GM12878 (cell line): ENCODE measurements at regions not wholly inside any gene's neighbourhood (a gene's known extent, or its start where the extent isn't known, plus 50 kb on each side); places are given as distances from the start of the nearest gene placed in this dataset.

Source experiments
- ASH2L ChIP-seq: fragments of 300-600, 200-600 bp; sonication (generic); IDR thresholded peaks from 2 replicates; pipeline ENCODE4 v1.6.1; 2017; ENCODE audit warnings: low read depth, mild to moderate bottlenecking, borderline replicate concordance
- BHLHE40 ChIP-seq, 2 experiments: fragments of 450-650 bp in 1 of 2; IDR thresholded peaks; 2 replicates each; pipeline ENCODE4 v1.6.1; 2011 to 2017; ENCODE audit warnings: low read depth in 2 of 2, borderline replicate concordance in 1 of 2, improper control_type of control experiment in 1 of 2, low read length in 1 of 2, mild to moderate bottlenecking in 1 of 2
- CEBPB ChIP-seq, 2 experiments: fragments of 150-350 bp in 1 of 2; IDR thresholded peaks; 2 replicates each; pipeline ENCODE4 v1.6.1; 2012 to 2014; ENCODE audit warnings: low read depth in 2 of 2, low read length in 2 of 2, borderline replicate concordance in 1 of 2, inconsistent platforms in 1 of 2
- NBN ChIP-seq: fragments of 450-650 bp; IDR thresholded peaks from 2 replicates; pipeline ENCODE4 v1.6.1; 2016
- PBX3 ChIP-seq: IDR thresholded peaks from 2 replicates; pipeline ENCODE4 v1.6.1; 2011; ENCODE audit warnings: mild to moderate bottlenecking, low read depth, low read length, moderate library complexity; ENCODE audit not compliant: insufficient replicate concordance
- TBL1XR1 ChIP-seq: IDR thresholded peaks from 2 replicates; pipeline ENCODE4 v1.6.1; 2012; ENCODE audit warnings: low read depth, low read length, improper control_type of control experiment
- ZNF207 ChIP-seq: fragments of 450-650 bp; IDR thresholded peaks from 2 replicates; pipeline ENCODE4 v1.6.1; 2014; ENCODE audit warnings: antibody characterized with exemption, mild to moderate bottlenecking, borderline replicate concordance
- ZNF622 ChIP-seq: fragments of 450-650 bp; IDR thresholded peaks from 2 replicates; pipeline ENCODE4 v1.6.1; 2017; ENCODE audit warnings: mild to moderate bottlenecking, inconsistent platforms
- TF ChIP-seq, protein P1 (sequence below): IDR thresholded peaks from 2 replicates; pipeline ENCODE4 v1.6.1; 2012; ENCODE audit warnings: mild to moderate bottlenecking, low read depth, low read length

DNA sequence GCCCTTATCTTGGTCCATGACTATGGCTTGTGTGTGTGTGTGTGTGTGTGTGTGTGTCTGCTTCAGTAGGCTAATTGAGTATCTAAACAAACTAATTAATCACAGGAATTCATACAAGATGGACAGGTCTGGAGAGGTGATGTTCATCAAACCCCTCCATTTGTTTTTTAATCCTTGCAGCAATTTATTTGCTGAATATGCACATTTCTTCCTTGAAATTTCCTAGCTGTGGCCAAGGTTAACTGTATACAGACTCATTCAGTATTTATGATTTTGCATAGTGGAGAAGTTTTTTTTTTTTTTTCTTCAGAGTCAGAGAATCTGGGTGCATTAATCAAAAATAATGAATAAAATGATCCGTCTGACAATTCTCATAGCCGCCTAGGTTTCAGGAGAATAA lies 74.7 kb upstream of the TSHZ3 start (continued):
- TF ChIP-seq, protein P1, sequence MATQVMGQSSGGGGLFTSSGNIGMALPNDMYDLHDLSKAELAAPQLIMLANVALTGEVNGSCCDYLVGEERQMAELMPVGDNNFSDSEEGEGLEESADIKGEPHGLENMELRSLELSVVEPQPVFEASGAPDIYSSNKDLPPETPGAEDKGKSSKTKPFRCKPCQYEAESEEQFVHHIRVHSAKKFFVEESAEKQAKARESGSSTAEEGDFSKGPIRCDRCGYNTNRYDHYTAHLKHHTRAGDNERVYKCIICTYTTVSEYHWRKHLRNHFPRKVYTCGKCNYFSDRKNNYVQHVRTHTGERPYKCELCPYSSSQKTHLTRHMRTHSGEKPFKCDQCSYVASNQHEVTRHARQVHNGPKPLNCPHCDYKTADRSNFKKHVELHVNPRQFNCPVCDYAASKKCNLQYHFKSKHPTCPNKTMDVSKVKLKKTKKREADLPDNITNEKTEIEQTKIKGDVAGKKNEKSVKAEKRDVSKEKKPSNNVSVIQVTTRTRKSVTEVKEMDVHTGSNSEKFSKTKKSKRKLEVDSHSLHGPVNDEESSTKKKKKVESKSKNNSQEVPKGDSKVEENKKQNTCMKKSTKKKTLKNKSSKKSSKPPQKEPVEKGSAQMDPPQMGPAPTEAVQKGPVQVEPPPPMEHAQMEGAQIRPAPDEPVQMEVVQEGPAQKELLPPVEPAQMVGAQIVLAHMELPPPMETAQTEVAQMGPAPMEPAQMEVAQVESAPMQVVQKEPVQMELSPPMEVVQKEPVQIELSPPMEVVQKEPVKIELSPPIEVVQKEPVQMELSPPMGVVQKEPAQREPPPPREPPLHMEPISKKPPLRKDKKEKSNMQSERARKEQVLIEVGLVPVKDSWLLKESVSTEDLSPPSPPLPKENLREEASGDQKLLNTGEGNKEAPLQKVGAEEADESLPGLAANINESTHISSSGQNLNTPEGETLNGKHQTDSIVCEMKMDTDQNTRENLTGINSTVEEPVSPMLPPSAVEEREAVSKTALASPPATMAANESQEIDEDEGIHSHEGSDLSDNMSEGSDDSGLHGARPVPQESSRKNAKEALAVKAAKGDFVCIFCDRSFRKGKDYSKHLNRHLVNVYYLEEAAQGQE = no peak
- TF ChIP-seq ZNF622 = no peak
- no peak for TF ChIP-seq CEBPB (IDR thresholded peaks at IDR 0.05; ENCODE audit: borderline replicate concordance in 1 of 2, low read depth in 2 of 2, low read length in 2 of 2)
- TF ChIP-seq PBX3 = no peak
- no peak for TF ChIP-seq BHLHE40 (IDR thresholded peaks at IDR 0.05; ENCODE audit: borderline replicate concordance in 1 of 2, low read depth in 2 of 2, low read length in 1 of 2)
- TF ChIP-seq ASH2L = no peak
- no peak for TF ChIP-seq NBN
- TF ChIP-seq ZNF207 = no peak
- no peak for TF ChIP-seq TBL1XR1
